Stimulated activated CD4-positive, alpha-beta T cell treated with anti-CD3 and anti-CD28 coated beads, TNF-alpha, amount 100 ng/mL, for 48 hours (primary cell): ENCODE measurements at regions not wholly inside any gene's neighbourhood (a gene's known extent, or its start where the extent isn't known, plus 50 kb on each side); places are given as distances from the start of the nearest gene placed in this dataset.

ENCODE experiments used
- DNase-seq, 3 donors: peaks; one replicate each; pipeline ENCODE4 v3.0.0-alpha.2; 2020; ENCODE audit warnings: low read depth in 3 of 3

DNA sequence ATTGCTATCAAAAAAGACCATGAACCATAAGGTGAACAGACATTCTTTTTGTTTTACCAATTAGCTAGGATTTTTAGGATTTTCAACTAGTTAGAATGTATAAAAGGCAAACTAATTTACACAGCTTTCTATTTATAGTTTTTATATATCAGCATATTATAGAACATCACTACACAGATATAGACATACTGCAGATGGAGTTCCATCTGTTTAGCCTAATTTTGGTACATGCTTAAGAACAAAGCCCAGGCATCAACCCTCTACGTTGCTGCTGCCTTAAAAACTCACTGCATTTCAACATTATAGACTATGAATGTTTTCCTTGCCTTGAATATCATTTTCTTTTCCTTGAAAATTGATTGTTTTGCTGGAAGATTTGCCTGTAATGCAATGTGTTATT is 2227.5 kb upstream of the C9orf72 start:
- no peak for DNase-seq

DNA sequence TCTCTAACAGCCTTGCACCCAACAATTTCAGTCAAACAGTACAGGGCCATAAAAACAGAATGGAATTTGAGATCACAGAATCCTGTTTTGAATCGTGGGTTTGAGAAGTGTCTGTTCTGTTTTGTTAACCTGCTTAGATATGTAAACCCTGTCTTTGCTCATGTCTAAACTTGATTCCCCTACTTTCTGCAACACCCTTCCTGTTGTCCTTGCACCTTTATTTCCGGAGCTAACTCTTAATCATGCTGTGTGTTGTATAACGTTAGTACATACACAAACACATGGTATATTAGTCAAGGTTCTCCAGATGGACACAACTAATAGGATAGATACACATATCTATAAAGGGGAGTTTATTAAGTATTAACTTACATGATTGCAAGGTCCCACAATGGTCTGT is 2229.2 kb upstream of the C9orf72 start:
- DNase-seq: no peak

DNA sequence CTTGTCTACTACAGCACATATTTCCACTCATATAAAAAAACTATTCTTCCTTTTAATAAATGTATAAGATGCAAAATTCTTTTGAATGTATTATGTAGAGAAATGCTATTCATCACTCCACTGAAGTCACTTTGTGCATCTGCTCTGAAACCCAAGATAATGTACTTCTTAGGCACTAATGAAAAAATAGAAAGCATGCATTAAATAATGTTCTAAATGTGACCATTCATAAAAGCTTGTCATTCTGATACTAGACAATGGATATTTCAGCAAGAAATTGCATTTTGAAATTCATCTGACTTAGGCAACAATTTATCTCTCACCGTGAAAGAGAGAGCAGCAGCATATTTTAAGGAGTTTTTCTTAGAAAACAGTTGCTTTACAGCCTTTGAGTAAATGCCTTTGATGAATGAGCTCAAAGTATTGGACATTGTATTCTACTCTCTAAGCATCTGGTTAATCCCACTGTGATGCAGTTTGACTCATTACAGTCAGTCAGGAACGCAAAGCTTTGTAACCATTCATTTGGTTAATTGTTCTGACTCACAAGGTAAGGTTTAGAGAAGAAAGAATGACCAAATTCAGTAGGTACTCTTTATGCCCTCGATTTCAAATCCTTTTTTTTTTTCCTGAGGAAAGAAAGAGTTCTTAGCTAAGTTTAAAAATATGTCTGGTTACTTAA is 2233.8 kb upstream of the C9orf72 start:
- no peak for DNase-seq

DNA sequence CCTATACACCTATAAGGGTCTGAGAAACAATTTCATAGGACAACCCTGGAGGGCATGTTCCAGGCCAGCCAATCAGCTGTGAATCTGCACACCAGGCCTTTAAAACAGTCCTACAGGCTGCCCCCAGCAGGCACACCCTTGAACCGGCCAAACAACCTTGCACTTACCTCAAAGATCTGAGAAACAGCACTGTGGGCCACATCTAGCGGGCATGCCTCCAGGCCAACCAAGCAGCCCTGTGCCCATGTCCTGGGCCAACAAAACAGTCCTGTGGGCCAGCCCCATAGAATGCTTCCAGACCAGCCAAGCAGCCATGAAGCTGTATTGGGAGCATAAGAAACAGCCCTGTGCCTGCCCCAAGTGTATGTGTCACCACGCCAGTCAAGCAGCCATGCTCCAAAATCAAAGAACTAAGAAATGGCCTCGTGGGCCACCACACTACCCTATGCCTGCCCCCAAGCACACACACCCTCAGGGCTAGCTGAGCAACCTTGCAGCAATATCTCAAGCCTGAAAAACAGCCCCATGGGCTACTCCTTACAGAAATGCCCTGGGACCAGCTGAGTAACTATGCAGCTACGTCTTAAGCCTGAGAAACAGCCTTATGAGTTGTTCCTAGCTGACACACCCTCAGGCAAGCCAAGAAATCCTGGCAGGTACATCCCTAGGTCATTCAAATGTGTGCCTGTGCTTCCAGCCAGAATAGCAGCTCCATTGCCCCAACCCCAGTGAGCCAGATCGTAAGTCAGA is 2243.8 kb upstream of the C9orf72 start:
- no peak for DNase-seq

DNA sequence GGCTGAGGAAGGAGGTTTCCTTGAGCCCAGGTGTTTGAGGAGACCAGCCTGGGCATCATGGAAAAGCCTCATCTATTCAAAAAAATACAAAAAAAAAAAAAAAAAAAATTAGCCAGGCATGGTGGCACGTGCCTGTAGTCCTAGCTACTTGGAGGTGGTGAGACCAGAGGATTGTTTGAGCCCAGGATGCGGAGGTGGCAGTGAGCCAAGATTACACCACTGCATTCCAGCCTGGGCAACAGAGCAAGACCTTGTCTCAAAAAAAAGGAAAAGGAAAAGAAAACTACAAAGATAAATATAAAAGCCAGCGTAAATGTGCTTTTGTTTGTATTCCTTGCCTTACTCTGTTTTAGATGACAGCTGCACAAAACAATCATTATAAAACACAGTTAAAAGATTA is 2249.2 kb upstream of the C9orf72 start:
- no peak for DNase-seq

DNA sequence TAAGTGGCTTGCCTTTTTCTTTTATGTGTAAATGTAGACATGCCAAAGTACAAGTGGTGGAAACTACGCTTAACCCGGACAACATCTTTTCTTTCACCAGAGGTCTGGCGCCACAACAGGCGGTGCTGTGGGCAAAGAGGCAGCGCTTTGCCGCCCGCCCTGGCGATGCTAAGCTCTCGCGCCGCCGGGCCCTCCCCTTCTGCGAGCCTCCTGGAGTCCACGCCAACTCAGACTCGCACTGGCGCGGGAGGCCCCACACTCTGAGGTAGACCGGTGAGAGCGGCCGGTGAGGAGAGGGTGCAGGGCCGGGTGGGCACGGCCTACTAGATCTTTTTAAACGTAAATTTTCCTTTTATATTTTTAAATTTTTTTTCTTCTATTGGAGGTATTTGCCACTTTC is 2253.1 kb upstream of the C9orf72 start:
- no peak for DNase-seq

DNA sequence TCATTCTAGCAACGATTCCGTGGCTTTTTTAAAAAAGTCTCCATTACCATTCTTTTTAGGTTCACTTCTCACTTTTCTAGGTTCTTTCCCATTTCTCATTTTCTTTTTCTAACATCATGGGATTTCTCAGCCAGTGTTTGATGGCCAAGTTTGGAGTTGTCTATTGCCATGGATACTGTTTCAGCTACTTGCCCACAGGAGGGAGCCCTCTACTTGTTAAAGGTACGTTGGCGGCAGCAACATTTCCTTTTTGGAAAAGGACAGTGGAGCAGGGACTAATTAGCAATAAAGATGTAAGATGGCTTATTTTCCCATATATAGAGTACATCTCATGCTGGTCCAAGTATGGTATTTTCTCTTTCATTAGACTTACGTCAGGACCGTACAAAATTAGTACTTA is 2257.5 kb upstream of the C9orf72 start:
- DNase-seq: no peak

DNA sequence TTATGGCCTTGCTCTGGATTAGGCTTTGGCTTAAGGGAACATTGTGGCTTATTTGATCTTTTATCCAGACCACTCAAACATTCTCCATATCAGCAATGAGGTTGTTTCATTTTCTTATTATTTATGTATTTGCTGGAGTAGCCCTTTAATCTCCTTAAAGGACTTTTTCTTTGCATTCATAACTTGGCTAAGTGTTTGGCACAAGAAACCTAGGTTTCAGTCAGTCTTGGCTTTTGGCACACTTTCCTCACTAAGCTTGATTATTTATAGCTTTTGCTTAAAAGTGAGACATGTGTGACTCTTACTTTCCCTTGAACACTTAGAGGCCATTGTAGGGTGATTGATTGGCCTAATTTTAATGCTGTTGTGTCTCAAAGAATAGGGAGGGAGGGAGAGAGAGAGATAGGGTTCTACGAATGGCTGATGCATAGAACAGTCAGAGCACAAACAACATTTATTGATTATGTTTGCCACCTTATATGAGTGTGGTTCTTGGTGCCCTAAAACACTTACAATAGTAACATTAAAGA is 2265.3 kb upstream of the C9orf72 start:
- DNase-seq: no peak

DNA sequence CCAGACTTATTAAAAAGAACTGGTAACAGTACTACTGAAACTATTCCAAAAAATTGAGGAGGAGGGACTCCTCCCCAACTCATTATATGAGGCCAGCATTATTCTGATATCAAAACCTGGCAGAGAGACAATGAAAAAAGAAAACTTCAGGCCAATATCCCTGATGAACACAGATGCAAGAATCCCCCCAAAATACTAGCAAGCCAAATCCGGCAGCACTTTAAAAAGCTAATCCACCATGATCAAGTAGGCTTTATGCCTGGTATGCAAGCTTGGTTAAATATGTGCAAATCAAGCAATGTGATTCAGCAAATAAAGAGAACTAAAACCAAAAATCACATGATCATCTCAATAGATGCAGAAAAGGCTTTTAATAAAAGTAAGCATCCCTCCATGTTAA is 2271.0 kb upstream of the C9orf72 start:
- DNase-seq: no peak

DNA sequence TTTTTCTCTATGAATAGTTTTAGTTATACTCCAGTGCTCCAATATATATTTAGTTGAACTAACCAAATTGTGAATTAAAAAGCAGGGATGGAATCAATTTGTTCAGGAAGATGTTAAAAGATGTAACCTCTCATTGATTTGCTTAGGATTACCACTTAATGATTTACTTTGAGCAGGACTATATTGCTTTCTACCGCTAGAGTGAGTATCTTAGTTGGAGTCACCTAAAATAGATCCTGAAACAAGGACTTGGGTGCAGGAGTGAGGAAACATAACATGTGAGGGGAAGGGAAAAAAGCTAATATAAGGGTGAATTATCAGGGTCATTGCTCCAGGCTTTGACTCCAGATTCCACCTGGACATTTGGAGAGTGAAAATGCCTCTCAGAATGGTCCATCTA is 2277.4 kb upstream of the C9orf72 start:
- no peak for DNase-seq

DNA sequence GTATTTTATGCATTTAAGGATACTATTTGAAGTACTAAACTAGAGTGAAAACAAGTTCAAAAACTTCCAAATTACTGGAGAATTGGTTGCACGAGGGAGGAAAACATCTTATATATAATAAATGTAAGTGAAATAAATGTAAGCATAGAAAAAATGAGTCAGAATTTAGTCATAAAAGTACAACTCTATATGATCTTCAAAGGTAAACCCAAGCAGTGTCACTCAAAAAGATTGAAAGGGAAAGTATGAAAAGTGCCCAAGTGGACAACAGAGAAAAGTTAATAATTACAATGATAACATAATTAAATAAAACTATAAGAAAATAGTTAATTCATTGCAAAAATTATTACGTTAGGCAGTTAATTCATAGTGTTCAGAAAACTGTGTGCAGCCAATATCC is 2288.5 kb upstream of the C9orf72 start:
- DNase-seq: no peak

DNA sequence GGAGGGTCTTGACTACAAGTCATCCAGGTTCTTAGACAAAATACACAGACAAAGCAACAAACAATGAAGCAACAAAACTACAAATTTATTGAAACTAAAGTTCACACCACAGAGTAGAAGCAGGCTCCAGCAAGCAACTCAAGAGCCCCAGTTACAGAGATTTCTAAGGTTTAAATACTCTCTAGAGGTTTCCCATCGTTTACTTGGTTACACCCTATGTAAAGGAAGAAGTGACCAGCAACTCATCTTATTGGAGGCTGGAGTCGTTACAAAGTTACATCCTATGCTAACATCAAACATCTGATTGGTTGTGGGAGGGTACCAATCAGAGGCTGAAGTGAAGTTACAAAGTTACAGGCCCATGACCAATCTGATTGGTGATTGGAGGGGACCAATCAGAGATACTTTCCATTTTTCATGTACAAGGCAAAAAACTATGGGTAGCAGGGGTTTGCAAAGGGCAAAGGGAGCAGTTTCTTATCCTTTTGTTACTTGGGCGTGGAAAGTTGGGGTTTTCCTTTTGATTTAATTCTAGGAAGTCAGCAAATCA is 2292.6 kb upstream of the C9orf72 start:
- DNase-seq: no peak

DNA sequence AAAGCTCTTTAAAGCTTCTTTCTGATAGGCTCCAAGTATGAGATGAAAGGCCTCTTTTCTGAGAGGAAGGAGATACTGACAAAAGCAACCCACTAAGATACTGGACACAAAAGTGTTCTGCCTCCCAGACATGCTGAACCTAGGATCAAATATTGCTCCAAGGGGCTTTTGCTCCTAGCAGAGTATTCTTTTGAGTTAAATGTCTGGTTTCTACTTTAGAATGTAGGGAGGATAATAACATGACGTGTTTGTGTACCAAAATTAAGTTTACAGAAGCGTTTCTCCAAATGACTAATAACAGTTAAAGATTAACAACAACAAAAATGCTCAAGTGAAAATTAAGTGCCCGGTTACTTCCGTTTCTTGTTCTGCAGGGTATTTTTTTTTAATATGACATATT is 2293.3 kb upstream of the C9orf72 start:
- DNase-seq: no peak

DNA sequence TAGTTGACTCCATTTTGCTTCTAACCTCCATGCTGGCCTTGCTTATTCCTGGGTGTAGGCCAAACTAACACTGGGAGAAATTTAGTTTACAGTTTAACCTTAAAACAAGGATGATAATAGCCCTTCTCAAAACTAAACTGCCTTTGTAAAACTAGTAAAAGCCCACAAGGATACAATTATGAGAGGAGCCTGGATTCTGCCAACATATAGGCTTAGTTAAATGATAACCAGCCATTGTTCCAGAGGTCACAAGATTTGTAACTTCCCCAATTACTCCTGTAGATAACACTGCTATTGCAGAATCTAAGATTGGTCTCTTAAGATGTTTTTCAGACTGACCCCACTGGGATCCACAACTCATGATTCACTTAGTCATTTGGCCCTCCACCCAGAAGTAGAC is 2300.3 kb upstream of the C9orf72 start:
- no peak for DNase-seq

DNA sequence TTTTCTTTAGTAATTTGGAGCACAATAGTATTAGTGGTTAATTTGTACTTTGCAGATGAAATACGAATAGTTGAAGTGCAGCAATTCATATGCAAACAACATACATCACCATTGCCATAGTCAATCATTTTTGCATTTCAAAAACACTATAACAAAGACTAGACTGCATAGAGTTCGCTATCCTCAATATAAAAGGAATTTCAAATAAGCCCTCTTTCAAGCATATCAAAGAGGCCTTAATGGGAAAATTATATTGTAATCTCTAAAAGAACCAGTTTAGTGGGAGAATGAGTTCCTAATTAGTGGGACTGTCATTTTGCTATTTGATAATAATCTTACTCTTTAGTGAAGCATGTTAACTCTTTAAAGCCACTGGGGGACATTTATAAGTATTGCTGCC is 2302.3 kb upstream of the C9orf72 start:
- DNase-seq: no peak

DNA sequence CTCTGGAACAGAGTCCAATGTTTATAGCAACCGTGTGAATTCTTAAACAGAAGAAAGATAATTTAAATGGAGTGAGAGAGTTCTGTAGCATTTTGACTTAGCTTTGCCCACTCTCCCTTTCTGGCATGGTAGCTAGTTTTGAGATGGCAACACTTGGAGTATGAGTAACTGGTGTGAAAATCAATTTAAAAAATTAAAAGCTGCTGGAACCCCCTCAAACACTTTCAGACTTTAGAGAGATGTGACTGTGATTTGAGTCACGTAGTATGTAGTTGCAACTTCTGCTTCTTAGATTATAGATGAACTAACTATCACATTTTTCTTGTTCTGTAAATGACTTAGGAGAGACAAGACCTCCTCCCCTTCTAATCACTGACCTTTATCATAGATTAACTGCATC is 2309.5 kb upstream of the C9orf72 start:
- no peak for DNase-seq

DNA sequence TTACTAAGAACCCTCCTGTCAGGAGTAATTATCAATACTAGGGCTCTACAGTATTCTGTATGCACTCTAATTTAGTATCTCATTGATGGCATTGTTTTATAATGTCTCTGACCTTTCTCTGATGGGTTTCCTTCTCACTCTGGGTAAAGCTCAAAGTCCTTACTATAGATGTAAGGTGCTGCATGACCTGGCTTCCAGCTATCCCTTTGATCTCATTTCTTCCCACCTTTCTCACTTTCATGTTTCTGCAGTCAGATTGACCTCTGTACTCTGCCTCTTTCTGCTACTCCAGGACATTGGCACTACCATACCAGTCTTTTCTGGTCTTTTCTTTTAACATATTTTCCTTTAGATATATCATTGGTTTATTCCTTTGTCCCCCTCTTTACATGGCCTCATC is 2332.8 kb upstream of the C9orf72 start:
- no peak for DNase-seq

DNA sequence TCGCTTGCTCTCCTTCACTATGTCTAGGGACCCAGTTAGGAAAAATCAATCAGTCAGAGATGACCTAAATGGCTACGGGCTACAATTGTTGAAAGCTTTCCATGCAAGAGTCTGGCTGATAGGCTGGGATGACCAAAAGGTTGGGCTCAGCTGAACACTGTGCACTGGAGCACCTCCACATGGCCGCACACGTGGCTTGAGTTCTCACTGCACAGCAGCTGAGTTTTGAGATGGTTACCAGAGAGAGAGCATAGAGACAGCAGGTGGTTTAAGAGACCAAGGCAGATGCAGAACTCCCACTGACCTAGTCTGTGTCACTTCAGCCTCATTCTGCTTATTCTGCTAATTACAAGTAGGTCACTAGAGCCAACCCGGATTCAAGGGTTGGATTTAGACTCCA is 2354.8 kb upstream of the C9orf72 start:
- no peak for DNase-seq

DNA sequence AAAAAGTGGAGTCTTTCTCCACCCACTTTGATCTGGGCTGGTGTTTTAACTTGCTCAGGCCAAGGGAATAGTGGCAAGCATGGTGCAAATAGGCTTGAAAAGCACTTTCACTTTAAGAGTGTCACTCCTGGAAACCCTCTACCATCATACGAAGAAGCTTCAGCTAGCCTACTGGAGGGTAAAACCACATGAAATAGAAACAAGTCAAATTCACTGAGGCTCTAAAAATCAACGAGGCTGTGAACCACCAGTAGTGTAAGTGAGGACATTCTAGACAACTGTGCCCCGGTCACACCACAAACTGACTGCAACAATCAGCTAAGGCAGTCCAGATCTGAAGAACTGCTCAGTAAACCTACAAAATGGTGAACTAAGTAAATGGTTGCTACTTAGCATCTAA is 2366.3 kb upstream of the C9orf72 start:
- no peak for DNase-seq

DNA sequence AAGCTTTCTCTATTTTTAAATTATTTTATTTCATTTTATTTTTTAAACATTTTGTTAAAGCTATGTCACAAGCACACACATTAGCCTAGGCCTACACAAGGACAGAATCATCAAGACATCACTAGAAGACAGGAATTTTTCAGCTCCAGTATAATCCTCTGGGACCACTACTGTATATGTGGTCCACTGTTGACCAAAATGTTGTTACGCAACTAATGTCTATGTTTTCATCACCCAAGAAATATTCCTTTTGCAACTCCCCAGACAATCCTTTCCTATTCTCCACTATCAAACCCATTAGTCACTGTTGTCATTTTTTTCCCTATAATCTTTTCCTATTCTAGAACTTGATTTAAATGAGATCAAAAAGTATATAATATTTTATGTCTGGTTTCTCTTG is 2371.7 kb upstream of the C9orf72 start:
- DNase-seq: no peak

DNA sequence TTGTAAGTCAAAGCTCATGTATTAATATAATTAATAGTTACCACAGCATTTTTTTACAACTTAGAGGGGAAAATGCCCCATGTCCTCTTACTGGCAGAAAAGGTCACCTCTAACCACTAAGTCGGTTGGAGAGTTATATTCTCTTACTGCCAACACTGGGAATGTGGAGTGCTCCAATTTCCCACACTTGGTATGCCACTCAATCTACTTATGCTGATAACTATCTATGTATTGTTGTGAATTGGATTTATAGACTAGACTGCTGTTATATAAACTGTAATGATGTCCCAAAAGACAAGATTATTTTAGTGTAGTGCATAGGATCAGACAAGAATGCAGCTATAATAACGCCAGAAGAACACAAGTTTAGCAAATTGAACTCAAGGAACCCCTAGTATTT is 2385.2 kb upstream of the C9orf72 start:
- no peak for DNase-seq

DNA sequence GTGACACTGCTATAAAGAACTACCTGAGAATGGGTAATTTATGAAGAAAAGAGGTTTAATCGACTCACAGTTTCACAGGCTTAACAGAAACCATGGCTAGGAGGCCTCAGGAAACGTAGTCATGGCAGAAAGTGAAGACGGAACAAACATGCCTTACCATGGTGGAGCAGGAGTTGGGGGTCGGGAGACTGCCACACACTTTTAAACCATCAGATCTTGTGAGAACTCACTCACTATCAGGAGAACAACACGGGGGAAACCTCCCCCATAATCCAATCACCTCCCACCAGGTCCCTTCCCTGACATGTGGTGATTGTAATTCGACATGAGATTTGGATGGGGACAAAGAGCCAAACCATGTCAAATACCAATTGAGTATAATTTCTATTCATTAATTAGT is 2392.6 kb upstream of the C9orf72 start:
- DNase-seq: no peak

DNA sequence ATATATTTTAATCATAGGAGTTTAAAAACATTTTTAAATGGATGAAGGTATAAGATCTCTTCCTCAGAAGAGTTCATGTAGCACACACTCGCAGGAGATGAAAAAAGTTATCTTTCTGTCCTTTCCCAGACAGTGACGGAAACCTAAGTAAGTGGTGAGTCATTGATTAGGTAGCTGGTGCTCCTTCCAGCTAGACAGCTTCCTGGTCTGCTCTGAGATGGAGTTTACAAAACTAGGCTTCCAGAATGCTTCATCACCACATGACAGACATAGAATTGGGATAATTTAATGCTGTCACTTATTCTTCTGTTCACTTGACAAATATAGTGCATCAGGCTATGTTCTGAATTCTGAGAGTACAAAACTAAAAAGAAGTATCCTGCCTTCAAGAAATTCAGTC is 2393.0 kb upstream of the C9orf72 start:
- DNase-seq: no peak
